ENCODE measurements at regions not wholly inside any gene's neighbourhood (a gene's known extent, or its start where the extent isn't known, plus 50 kb on each side); places are given as distances from the start of the nearest gene placed in this dataset.
"Not testable (repeated sequence)": the region's sequence is repeated elsewhere in the genome, so short reads cannot be mapped to it uniquely, and the experiment has no call there.

GRCh38 chr13:34166406-34166805 is 348.5 kb downstream of the RFC3 start:
- DNase-seq (ENCODE audit: low read depth) = no peak

- no peak for DNase-seq (ENCODE audit: low read depth)
Observed at GRCh38 chr13:34167347-34167746, 349.4 kb downstream of the RFC3 start.

GRCh38 chr13:34172048-34172447 is 354.1 kb downstream of the RFC3 start:
- DNase-seq (ENCODE audit: low read depth) = peak; percentile 51

GRCh38 chr13:34174671-34175145 is 356.8 kb downstream of the RFC3 start:
- no peak for DNase-seq (ENCODE audit: low read depth)

- DNase-seq (ENCODE audit: low read depth) = no peak
Observed at GRCh38 chr13:34175551-34175950, 357.6 kb downstream of the RFC3 start.

GRCh38 chr13:34176633-34177032 is 358.7 kb downstream of the RFC3 start:
- DNase-seq (ENCODE audit: low read depth) = no peak

GRCh38 chr13:34179481-34179880 is 361.5 kb downstream of the RFC3 start:
- DNase-seq (ENCODE audit: low read depth) = peak; percentile 27

- no peak for DNase-seq (ENCODE audit: low read depth)
Observed at GRCh38 chr13:34179927-34180326, 362.0 kb downstream of the RFC3 start.

- DNase-seq (ENCODE audit: low read depth) = not testable (repeated sequence)
Observed at GRCh38 chr13:34181256-34181655, 363.3 kb downstream of the RFC3 start.

- DNase-seq (ENCODE audit: low read depth) = no peak
Observed at GRCh38 chr13:34189946-34190345, 372.0 kb downstream of the RFC3 start.

GRCh38 chr13:34201050-34201913 is 383.3 kb downstream of the RFC3 start:
- peak; percentile 11 for DNase-seq (ENCODE audit: low read depth)

- DNase-seq (ENCODE audit: low read depth) = peak; percentile 79
Observed at GRCh38 chr13:34207334-34207733, 389.4 kb downstream of the RFC3 start.

GRCh38 chr13:34207872-34208271 is 389.9 kb downstream of the RFC3 start:
- DNase-seq (ENCODE audit: low read depth) = no peak

GRCh38 chr13:34208336-34208735 is 390.4 kb downstream of the RFC3 start:
- no peak for DNase-seq (ENCODE audit: low read depth)

- no peak for DNase-seq (ENCODE audit: low read depth)
Observed at GRCh38 chr13:34210341-34210740, 392.4 kb downstream of the RFC3 start.

- DNase-seq (ENCODE audit: low read depth) = no peak
Observed at GRCh38 chr13:34214686-34215085, 396.7 kb downstream of the RFC3 start.

- DNase-seq (ENCODE audit: low read depth) = no peak
Observed at GRCh38 chr13:34216256-34216655, 398.3 kb downstream of the RFC3 start.

GRCh38 chr13:34217343-34218025 is 399.5 kb downstream of the RFC3 start:
- no peak for DNase-seq (ENCODE audit: low read depth)

- DNase-seq (ENCODE audit: low read depth) = peak; percentile 6
Observed at GRCh38 chr13:34223984-34224383, 406.0 kb downstream of the RFC3 start.

GRCh38 chr13:34224877-34225276 is 406.9 kb downstream of the RFC3 start:
- no peak for DNase-seq (ENCODE audit: low read depth)

GRCh38 chr13:34230271-34230670 is 412.3 kb downstream of the RFC3 start:
- no peak for DNase-seq (ENCODE audit: low read depth)

GRCh38 chr13:34241332-34241731 is 423.4 kb downstream of the RFC3 start:
- DNase-seq (ENCODE audit: low read depth) = no peak

- DNase-seq (ENCODE audit: low read depth) = no peak
Observed at GRCh38 chr13:34243403-34243802, 425.5 kb downstream of the RFC3 start.
